22Rv1 (cell line): ENCODE measurements at regions not wholly inside any gene's neighbourhood (a gene's known extent, or its start where the extent isn't known, plus 50 kb on each side); places are given as distances from the start of the nearest gene placed in this dataset.
"Not testable (repeated sequence)": the region's sequence is repeated elsewhere in the genome, so short reads cannot be mapped to it uniquely, and the experiment has no call there.

ENCODE experiments used
- H3K27ac ChIP-seq: fragments of 450-650 bp; 2 replicates; pipeline ENCODE4 v1.5.1; 2017
- CTCF ChIP-seq: fragments of 450-650 bp; IDR thresholded peaks from 2 replicates; pipeline ENCODE4 v1.5.1; 2017; ENCODE audit warnings: mild to moderate bottlenecking
- ZFX ChIP-seq: fragments of 450-650 bp; IDR thresholded peaks from 2 replicates; pipeline ENCODE4 v1.6.1; 2017; ENCODE audit warnings: antibody characterized with exemption, borderline replicate concordance

- H3K27ac ChIP-seq = no peak overlapping the region
- TF ChIP-seq ZFX = no peak
- no peak for TF ChIP-seq CTCF
These were observed 159.9 kb upstream of the POGK start for GRCh38 chr1:166679369-166679768.

- no peak for TF ChIP-seq CTCF
- no peak overlapping the region for H3K27ac ChIP-seq
These were observed 156.7 kb upstream of the POGK start for GRCh38 chr1:166682588-166682987.

- H3K27ac ChIP-seq = not testable (repeated sequence)
These were observed 154.6 kb upstream of the POGK start for GRCh38 chr1:166684669-166685068.

- no peak overlapping the region for H3K27ac ChIP-seq
- TF ChIP-seq ZFX (no peak), CTCF (no peak)
These were observed 154.1 kb upstream of the POGK start for GRCh38 chr1:166685200-166685599.

- not testable (repeated sequence) for H3K27ac ChIP-seq
These were observed 153.4 kb upstream of the POGK start for GRCh38 chr1:166685891-166686290.

- H3K27ac ChIP-seq = not testable (repeated sequence)
These were observed 148.7 kb upstream of the POGK start for GRCh38 chr1:166690596-166690995.

- H3K27ac ChIP-seq = no peak overlapping the region
- TF ChIP-seq CTCF (no peak), ZFX (no peak)
These were observed 147.8 kb upstream of the POGK start for GRCh38 chr1:166691476-166691875.

- H3K27ac ChIP-seq = no peak overlapping the region
- no peak for TF ChIP-seq ZFX
- TF ChIP-seq CTCF = no peak
These were observed 146.9 kb upstream of the POGK start for GRCh38 chr1:166692346-166692745.

GRCh38 chr1:166693158-166693557 lies 146.1 kb upstream of the POGK start:
- no peak for TF ChIP-seq CTCF
- TF ChIP-seq ZFX = no peak
- no peak overlapping the region for H3K27ac ChIP-seq
